Upper lobe of left lung (tissue), 6 donors: ENCODE measurements at regions not wholly inside any gene's neighbourhood (a gene's known extent, or its start where the extent isn't known, plus 50 kb on each side); places are given as distances from the start of the nearest gene placed in this dataset.

Experiments
- ATAC-seq, 2 donors: fragments of 200-7000 bp; cut with Tn5 transposase; one replicate each; pipeline ENCODE4 v1.9.1; 2022; ENCODE audit warnings: mild to moderate bottlenecking in 2 of 2, moderate library complexity in 2 of 2; ENCODE audit not compliant: low FRiP score in 2 of 2
- DNase-seq, 2 donors: peaks; one replicate each; pipeline ENCODE4 v3.0.0-alpha.2; 2019 to 2020
- H3K27ac ChIP-seq, 4 donors: fragments of 200-600 bp; sonication (generic); one replicate each; pipeline ENCODE4 v1.5.1; 2016 to 2019
- H3K27me3 ChIP-seq, 4 donors: fragments of 200-600 bp; sonication (generic); one replicate each; pipeline ENCODE4 v1.5.1; 2017 to 2019
- H3K36me3 ChIP-seq, 4 donors: fragments of 200-600 bp; sonication (generic); one replicate each; pipeline ENCODE4 v1.5.1; 2016 to 2019
- H3K4me1 ChIP-seq, 4 donors: fragments of 200-600 bp; sonication (generic); one replicate each; pipeline ENCODE4 v1.5.1; 2018 to 2019
- H3K4me3 ChIP-seq, 4 donors: fragments of 200-600 bp; sonication (generic); one replicate each; pipeline ENCODE4 v1.5.1; 2017 to 2019; ENCODE audit warnings: mild to moderate bottlenecking in 2 of 4, moderate library complexity in 1 of 4
- H3K9me3 ChIP-seq, 4 donors: fragments of 200-600 bp; sonication (generic); one replicate each; pipeline ENCODE4 v1.5.1; 2018 to 2019
- EP300 ChIP-seq, 4 donors: sonication (generic); formaldehyde crosslinking; IDR thresholded peaks; one replicate each; pipeline ENCODE4 v1.5.1; 2017; ENCODE audit warnings: antibody characterized with exemption in 4 of 4, control low read depth in 2 of 4
- POLR2A ChIP-seq, 4 donors: fragments of 450-650 bp; IDR thresholded peaks; one replicate each; pipeline ENCODE4 v1.5.1; 2016 to 2017; ENCODE audit warnings: antibody characterized with exemption in 4 of 4, mild to moderate bottlenecking in 2 of 4
- POLR2AphosphoS5 ChIP-seq, 2 donors: sonication (generic); formaldehyde crosslinking; IDR thresholded peaks; one replicate each; pipeline ENCODE4 v1.5.1; 2017; ENCODE audit warnings: antibody characterized with exemption in 2 of 2
- WGBS, 2 donors: methylation state at CpG; one replicate each; pipeline ENCODE4 v1.1.5; 2017 to 2018; 5-methylcytosine and 5-hydroxymethylcytosine counted together
- TF ChIP-seq, protein P1 (sequence below), 6 experiments: fragments of 450-650 bp in 4 of 6; fragments of 200-600 bp in 2 of 6; sonication (generic) in 2 of 6; IDR thresholded peaks; one replicate each; pipeline ENCODE4 v1.5.1; 2016 to 2019; ENCODE audit warnings: antibody characterized with exemption in 6 of 6
- donor health status: DM: no; HTN: no; CAD: no; lungs with moderate emphysema.
- donor health status: DM: no; HTN: yes; CAD: no; lungs with severe emphysema.

GRCh38 chr3:1723726-1724125 lies 374.9 kb upstream of the CNTN4 start:
- Histone ChIP-seq H3K9me3 (no peaks in the 10 kb centered on the region), H3K27ac (no peak overlapping the region), H3K4me1 (no peaks in the 10 kb centered on the region), H3K36me3 (no peaks in the 10 kb centered on the region), H3K27me3 (no peaks in the 10 kb centered on the region), H3K4me3 (no peak overlapping the region)
- no peak for TF ChIP-seq EP300 (IDR thresholded peaks at IDR 0.05)
- TF ChIP-seq POLR2AphosphoS5 (IDR thresholded peaks at IDR 0.05), result no peak
- TF ChIP-seq POLR2A (IDR thresholded peaks at IDR 0.05), result no peak
- TF ChIP-seq, protein P1, sequence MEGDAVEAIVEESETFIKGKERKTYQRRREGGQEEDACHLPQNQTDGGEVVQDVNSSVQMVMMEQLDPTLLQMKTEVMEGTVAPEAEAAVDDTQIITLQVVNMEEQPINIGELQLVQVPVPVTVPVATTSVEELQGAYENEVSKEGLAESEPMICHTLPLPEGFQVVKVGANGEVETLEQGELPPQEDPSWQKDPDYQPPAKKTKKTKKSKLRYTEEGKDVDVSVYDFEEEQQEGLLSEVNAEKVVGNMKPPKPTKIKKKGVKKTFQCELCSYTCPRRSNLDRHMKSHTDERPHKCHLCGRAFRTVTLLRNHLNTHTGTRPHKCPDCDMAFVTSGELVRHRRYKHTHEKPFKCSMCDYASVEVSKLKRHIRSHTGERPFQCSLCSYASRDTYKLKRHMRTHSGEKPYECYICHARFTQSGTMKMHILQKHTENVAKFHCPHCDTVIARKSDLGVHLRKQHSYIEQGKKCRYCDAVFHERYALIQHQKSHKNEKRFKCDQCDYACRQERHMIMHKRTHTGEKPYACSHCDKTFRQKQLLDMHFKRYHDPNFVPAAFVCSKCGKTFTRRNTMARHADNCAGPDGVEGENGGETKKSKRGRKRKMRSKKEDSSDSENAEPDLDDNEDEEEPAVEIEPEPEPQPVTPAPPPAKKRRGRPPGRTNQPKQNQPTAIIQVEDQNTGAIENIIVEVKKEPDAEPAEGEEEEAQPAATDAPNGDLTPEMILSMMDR (IDR thresholded peaks at IDR 0.05), result no peak
- ATAC-seq, result no peak
- DNase-seq, result no peak
- 41 to 58% methylated on average over 1 of the region's 1 CpG for WGBS, 2 donors

GRCh38 chr3:1726741-1727140 lies 371.9 kb upstream of the CNTN4 start:
- DNase-seq (no peak), ATAC-seq (no peak)
- TF ChIP-seq, protein P1 (IDR thresholded peaks at IDR 0.05), result no peak
- no peak for TF ChIP-seq POLR2A (IDR thresholded peaks at IDR 0.05)
- TF ChIP-seq POLR2AphosphoS5 (IDR thresholded peaks at IDR 0.05), result no peak
- no peak for TF ChIP-seq EP300 (IDR thresholded peaks at IDR 0.05)
- Histone ChIP-seq H3K4me3 (no peak overlapping the region), H3K36me3 (no peaks in the 10 kb centered on the region), H3K27me3 (no peaks in the 10 kb centered on the region), H3K27ac (no peak overlapping the region), H3K4me1 (no peaks in the 10 kb centered on the region), H3K9me3 (no peaks in the 10 kb centered on the region)
- 86% methylated on average over 3 of the region's 3 CpGs for WGBS, 2 donors

DNA sequence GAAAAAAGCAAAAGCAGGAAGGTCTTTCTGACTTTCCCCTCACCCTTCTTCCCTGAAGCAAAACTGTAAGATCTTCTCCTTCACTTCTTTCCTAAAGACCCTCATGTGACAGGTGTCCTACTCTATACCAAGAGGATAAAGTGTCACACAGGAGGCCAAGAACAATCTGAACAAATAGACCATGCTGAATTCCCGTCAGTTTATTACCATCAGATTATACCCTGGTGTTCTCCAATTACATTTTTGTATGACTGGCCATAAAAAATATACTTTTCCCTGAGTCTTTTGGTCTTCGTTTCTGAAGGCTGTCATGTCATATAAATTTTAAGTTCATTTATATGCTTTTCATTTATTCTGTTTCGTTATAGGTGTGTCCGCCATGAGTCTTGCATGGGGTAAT lies 371.4 kb upstream of the CNTN4 start:
- no peak for TF ChIP-seq POLR2AphosphoS5 (IDR thresholded peaks at IDR 0.05)
- TF ChIP-seq POLR2A (IDR thresholded peaks at IDR 0.05), result no peak
- TF ChIP-seq, protein P1 (IDR thresholded peaks at IDR 0.05), result no peak
- H3K4me3 ChIP-seq, result no peak overlapping the region
- H3K9me3 ChIP-seq, result no peaks in the 10 kb centered on the region
- DNase-seq (no peak), ATAC-seq (no peak)
- 81 to 82% methylated on average over 4 of the region's 4 CpGs for WGBS, 2 donors
- H3K4me1 ChIP-seq, result no peaks in the 10 kb centered on the region
- H3K27me3 ChIP-seq, result no peaks in the 10 kb centered on the region
- no peak overlapping the region for H3K27ac ChIP-seq
- no peaks in the 10 kb centered on the region for H3K36me3 ChIP-seq

DNA sequence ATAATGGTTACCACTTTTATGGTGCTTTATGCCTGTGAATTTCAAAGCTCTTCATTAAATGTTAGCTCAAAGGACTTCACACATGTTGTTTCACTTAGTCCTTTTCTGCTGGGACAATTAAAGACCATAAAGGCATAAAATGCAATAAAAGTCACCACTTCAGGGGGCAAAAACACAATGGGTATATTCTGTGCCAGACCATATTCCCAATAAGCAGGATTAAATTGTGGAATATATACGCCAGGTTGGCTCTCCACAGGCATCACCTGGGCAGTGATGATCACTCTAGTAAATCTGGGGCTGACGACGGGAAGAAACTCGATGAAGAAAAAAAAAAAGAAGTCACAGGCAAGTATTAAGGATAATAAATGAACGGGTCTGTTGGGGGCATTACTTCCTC lies 370.2 kb upstream of the CNTN4 start:
- no peak overlapping the region for H3K4me3 ChIP-seq

More for the DNA sequence above, 370.2 kb upstream of the CNTN4 start:
- ATAC-seq, result no peak
- Histone ChIP-seq H3K27me3 (no peaks in the 10 kb centered on the region), H3K36me3 (no peaks in the 10 kb centered on the region), H3K9me3 (no peaks in the 10 kb centered on the region), H3K27ac (no peak overlapping the region), H3K4me1 (no peaks in the 10 kb centered on the region)
- no peak for TF ChIP-seq POLR2A (IDR thresholded peaks at IDR 0.05)
- TF ChIP-seq, protein P1 (IDR thresholded peaks at IDR 0.05), result no peak
- TF ChIP-seq EP300 (IDR thresholded peaks at IDR 0.05), result no peak
- TF ChIP-seq POLR2AphosphoS5 (IDR thresholded peaks at IDR 0.05), result no peak
- no peak for DNase-seq
- WGBS, 2 donors, result 82 to 85% methylated on average over 5 of the region's 5 CpGs
